ENCODE measurements at regions not wholly inside any gene's neighbourhood (a gene's known extent, or its start where the extent isn't known, plus 50 kb on each side); places are given as distances from the start of the nearest gene placed in this dataset.

GRCh38 chr12:127599436-127599835 lies 667.5 kb upstream of the TMEM132C start:
- TF ChIP-seq, protein P1, sequence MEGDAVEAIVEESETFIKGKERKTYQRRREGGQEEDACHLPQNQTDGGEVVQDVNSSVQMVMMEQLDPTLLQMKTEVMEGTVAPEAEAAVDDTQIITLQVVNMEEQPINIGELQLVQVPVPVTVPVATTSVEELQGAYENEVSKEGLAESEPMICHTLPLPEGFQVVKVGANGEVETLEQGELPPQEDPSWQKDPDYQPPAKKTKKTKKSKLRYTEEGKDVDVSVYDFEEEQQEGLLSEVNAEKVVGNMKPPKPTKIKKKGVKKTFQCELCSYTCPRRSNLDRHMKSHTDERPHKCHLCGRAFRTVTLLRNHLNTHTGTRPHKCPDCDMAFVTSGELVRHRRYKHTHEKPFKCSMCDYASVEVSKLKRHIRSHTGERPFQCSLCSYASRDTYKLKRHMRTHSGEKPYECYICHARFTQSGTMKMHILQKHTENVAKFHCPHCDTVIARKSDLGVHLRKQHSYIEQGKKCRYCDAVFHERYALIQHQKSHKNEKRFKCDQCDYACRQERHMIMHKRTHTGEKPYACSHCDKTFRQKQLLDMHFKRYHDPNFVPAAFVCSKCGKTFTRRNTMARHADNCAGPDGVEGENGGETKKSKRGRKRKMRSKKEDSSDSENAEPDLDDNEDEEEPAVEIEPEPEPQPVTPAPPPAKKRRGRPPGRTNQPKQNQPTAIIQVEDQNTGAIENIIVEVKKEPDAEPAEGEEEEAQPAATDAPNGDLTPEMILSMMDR (IDR thresholded peaks at IDR 0.05) = no peak
- no peak for TF ChIP-seq EZH2 (IDR thresholded peaks at IDR 0.05; ENCODE audit: borderline replicate concordance, insufficient read depth, low read depth, low read length, poor library complexity, severe bottlenecking)

Measured in B cell (primary cell).